ENCODE measurements at regions not wholly inside any gene's neighbourhood (a gene's known extent, or its start where the extent isn't known, plus 50 kb on each side); places are given as distances from the start of the nearest gene placed in this dataset.
A peak's percentile ranks its signal among the peaks of the same experiment; 100 is the strongest.

DNA sequence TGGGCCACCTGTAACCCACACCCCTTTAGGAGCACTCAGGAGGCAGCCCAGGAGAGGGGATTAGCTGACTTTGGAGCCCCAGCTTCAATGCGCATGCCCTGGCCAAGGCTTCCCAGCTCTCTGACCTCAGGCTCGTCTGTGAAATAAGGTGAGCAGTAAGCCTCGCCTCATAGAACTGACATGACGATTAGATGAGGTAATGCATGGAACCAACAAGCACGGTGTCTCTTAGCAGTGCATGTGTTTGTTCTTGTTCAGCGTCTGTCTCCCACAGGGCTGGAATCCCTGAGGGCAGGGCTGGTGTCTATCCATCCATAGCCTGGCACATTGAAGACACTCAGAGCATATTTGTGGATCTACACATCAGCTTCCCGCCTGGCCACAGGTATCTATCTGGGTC, 415.4 kb downstream of the MN1 start:
- peak in 1 of 3 donors; percentile 0 for DNase-seq
- TF ChIP-seq POLR2A (IDR thresholded peaks at IDR 0.05): no peak
- TF ChIP-seq CTCF (IDR thresholded peaks at IDR 0.05): no peak
- H3K36me3 ChIP-seq: no peaks in the 10 kb centered on the region

GRCh38 chr22:27387561-27387960, 414.0 kb downstream of the MN1 start:
- no peak overlapping the region for H3K27ac ChIP-seq
- no peaks in the 10 kb centered on the region for H3K27me3 ChIP-seq
- TF ChIP-seq CTCF (IDR thresholded peaks at IDR 0.05): no peak
- no peak for TF ChIP-seq POLR2A (IDR thresholded peaks at IDR 0.05)
- DNase-seq: peak in 1 of 3 donors; percentile 6
- no peaks in the 10 kb centered on the region for H3K9me3 ChIP-seq
- H3K4me3 ChIP-seq: no peak overlapping the region
- no peaks in the 10 kb centered on the region for H3K4me1 ChIP-seq
- no peaks in the 10 kb centered on the region for H3K36me3 ChIP-seq

More for the DNA sequence above, 415.4 kb downstream of the MN1 start:
- no peaks in the 10 kb centered on the region for H3K4me1 ChIP-seq
- H3K9me3 ChIP-seq: no peaks in the 10 kb centered on the region
- H3K27me3 ChIP-seq: no peaks in the 10 kb centered on the region
- no peak overlapping the region for H3K27ac ChIP-seq
- no peak overlapping the region for H3K4me3 ChIP-seq

DNA sequence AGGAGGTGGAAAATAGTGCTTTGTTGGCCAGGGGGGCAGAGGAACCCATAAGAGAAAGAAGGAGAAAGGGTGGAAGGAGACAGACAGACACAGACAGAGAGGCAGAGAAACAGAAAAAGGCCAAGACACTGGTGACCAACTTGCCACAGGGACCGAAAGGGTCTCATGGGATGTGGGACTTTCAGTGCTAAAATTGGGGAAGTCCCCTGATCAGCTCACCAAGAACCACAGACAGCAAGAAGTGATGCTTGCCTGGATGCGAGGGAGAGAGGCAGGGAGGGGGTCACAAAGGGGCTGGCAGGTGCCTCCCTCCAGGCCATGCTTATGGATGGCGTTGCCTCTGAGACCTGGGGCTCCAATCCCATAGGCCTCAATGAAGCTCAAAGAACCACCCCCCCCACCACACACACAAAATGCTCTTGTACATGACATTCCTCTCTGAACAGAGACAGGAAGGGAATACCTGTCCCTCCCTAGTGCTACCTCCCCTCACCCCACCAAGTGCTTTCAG, 413.4 kb downstream of the MN1 start:
- H3K36me3 ChIP-seq: no peaks in the 10 kb centered on the region
- H3K27ac ChIP-seq: no peak overlapping the region
- TF ChIP-seq POLR2A (IDR thresholded peaks at IDR 0.05): no peak
- no peak for TF ChIP-seq CTCF (IDR thresholded peaks at IDR 0.05)
- no peaks in the 10 kb centered on the region for H3K9me3 ChIP-seq
- H3K27me3 ChIP-seq: no peaks in the 10 kb centered on the region
- H3K4me1 ChIP-seq: no peaks in the 10 kb centered on the region
- peak in 1 of 3 donors; percentile 6 for DNase-seq
- H3K4me3 ChIP-seq: no peak overlapping the region

DNA sequence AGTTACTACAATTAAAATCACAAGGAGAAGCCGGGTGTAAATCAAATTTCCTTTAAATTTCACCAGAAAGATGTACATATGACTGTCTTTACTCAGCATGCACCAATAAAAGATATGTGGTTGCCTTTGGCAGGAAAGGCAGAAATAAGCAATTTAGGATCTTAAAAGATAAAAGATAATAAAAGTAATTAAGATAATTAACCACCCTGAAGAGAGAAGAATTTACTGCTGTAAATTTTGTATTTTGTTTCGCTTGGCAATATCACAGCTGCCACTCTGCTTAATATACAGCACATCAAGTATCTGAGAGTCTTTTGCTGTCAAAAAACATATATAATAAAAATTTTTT, 411.9 kb downstream of the MN1 start:
- Histone ChIP-seq H3K4me3 (no peak overlapping the region), H3K27ac (no peak overlapping the region), H3K36me3 (no peaks in the 10 kb centered on the region), H3K27me3 (no peaks in the 10 kb centered on the region), H3K9me3 (no peaks in the 10 kb centered on the region), H3K4me1 (no peaks in the 10 kb centered on the region)
- DNase-seq: no peak
- TF ChIP-seq POLR2A (IDR thresholded peaks at IDR 0.05) (no peak), CTCF (IDR thresholded peaks at IDR 0.05) (no peak)

- DNase-seq: no peak
Measured at GRCh38 chr22:27391092-27391770, 410.3 kb downstream of the MN1 start.

More at GRCh38 chr22:27391092-27391770, 410.3 kb downstream of the MN1 start:
- TF ChIP-seq CTCF (IDR thresholded peaks at IDR 0.05): no peak
- TF ChIP-seq POLR2A (IDR thresholded peaks at IDR 0.05): no peak
- no peaks in the 10 kb centered on the region for H3K4me1 ChIP-seq
- H3K27ac ChIP-seq: no peak overlapping the region
- no peak overlapping the region for H3K4me3 ChIP-seq
- H3K27me3 ChIP-seq: no peaks in the 10 kb centered on the region
- no peaks in the 10 kb centered on the region for H3K36me3 ChIP-seq
- H3K9me3 ChIP-seq: no peaks in the 10 kb centered on the region

Data from Peyer's patch (tissue), 4 donors.